DND-41 (cell line): ENCODE measurements at regions not wholly inside any gene's neighbourhood (a gene's known extent, or its start where the extent isn't known, plus 50 kb on each side); places are given as distances from the start of the nearest gene placed in this dataset.

ENCODE experiments used
- ATAC-seq: fragments of 200-7000 bp; cut with Tn5 transposase; 3 replicates; pipeline ENCODE4 v1.9.1; 2021; ENCODE audit warnings: low read depth; ENCODE audit not compliant: insufficient read depth
- DNase-seq: peaks from one replicate; pipeline ENCODE4 v3.0.0-alpha.2; 2020
- H2AFZ ChIP-seq: 2 replicates; pipeline ENCODE4 v1.6.0; 2012; ENCODE audit warnings: low read depth, low read length
- H3K27ac ChIP-seq: 2 replicates; pipeline ENCODE4 v1.5.1; 2012; ENCODE audit warnings: low read length, inconsistent platforms
- H3K27me3 ChIP-seq: fragments of 200-600 bp; sonication (generic); 2 replicates; pipeline ENCODE4 v1.6.0; 2012; ENCODE audit warnings: low read length, mild to moderate bottlenecking, inconsistent platforms; ENCODE audit not compliant: insufficient read depth, poor library complexity
- H3K36me3 ChIP-seq: 2 replicates; pipeline ENCODE4 v1.5.1; 2012; ENCODE audit warnings: low read length, inconsistent platforms; ENCODE audit not compliant: insufficient read depth
- H3K4me1 ChIP-seq: 2 replicates; pipeline ENCODE4 v1.5.1; 2012; ENCODE audit warnings: mild to moderate bottlenecking, low read length; ENCODE audit not compliant: insufficient read depth
- H3K4me2 ChIP-seq: 2 replicates; pipeline ENCODE4 v1.6.0; 2012; ENCODE audit warnings: mild to moderate bottlenecking, moderate library complexity, low read length, inconsistent platforms; ENCODE audit not compliant: insufficient read depth
- H3K4me3 ChIP-seq, 2 experiments: fragments of 200-600 bp in 1 of 2; shearing (Covaris generic) in 1 of 2; 2 replicates each; pipeline ENCODE4 v1.5.1; 2012 to 2016; ENCODE audit warnings: inconsistent platforms in 2 of 2, low read length in 2 of 2, mild to moderate bottlenecking in 2 of 2, low read depth in 1 of 2, moderate library complexity in 1 of 2
- H3K79me2 ChIP-seq: 2 replicates; pipeline ENCODE4 v1.6.0; 2012; ENCODE audit warnings: low read length, inconsistent platforms; ENCODE audit not compliant: insufficient read depth
- H3K9ac ChIP-seq: 2 replicates; pipeline ENCODE4 v1.6.0; 2012; ENCODE audit warnings: low read depth, mild to moderate bottlenecking, inconsistent platforms, low read length, moderate library complexity
- H3K9me3 ChIP-seq: 2 replicates; pipeline ENCODE4 v1.5.1; 2012; ENCODE audit warnings: low read length, moderate library complexity, mild to moderate bottlenecking, inconsistent platforms; ENCODE audit not compliant: insufficient read depth, severe bottlenecking
- H4K20me1 ChIP-seq: 2 replicates; pipeline ENCODE4 v1.6.0; 2012; ENCODE audit warnings: low read length; ENCODE audit not compliant: insufficient read depth
- EZH2 ChIP-seq: IDR thresholded peaks from 3 replicates; pipeline ENCODE4 v1.6.1; 2012; ENCODE audit warnings: borderline replicate concordance, low read depth, mild to moderate bottlenecking, moderate library complexity, low read length, inconsistent platforms; ENCODE audit not compliant: severe bottlenecking
- TF ChIP-seq, protein P1 (sequence below): IDR thresholded peaks from 2 replicates; pipeline ENCODE4 v1.5.1; 2012; ENCODE audit warnings: borderline replicate concordance, low read length, moderate library complexity, mild to moderate bottlenecking; ENCODE audit not compliant: poor library complexity, severe bottlenecking; ENCODE audit errors: extremely low read depth

DNA sequence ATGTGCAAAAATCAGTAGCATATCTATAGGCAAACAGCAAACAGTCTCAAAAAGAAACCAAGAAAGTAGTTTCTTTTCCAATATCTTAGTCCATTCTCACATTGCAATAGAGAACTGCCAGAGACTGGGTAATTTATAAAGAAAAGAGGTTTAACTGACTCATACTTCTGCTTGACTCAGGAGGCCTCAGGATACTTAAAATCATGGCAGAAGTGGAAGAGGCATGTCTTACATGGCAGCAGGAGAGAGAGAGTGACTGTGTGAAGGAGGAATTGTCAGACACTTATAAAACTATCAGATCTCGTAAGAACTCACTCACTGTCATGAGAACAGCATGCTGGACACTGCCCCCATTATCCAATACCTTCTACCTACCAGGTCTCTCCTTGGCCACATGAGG, 327.9 kb upstream of the EPHA3 start:
- Histone ChIP-seq H3K4me1 (no peaks in the 10 kb centered on the region), H3K27ac (no peak overlapping the region), H2AFZ (no peak overlapping the region), H3K4me2 (no peak overlapping the region), H3K9me3 (no peaks in the 10 kb centered on the region), H3K27me3 (no peaks in the 10 kb centered on the region), H3K9ac (no peak overlapping the region), H3K4me3 (no peak overlapping the region), H3K79me2 (no peaks in the 10 kb centered on the region), H4K20me1 (no peaks in the 10 kb centered on the region), H3K36me3 (no peaks in the 10 kb centered on the region)
- ATAC-seq (no peak), DNase-seq (no peak)
- TF ChIP-seq, protein P1, sequence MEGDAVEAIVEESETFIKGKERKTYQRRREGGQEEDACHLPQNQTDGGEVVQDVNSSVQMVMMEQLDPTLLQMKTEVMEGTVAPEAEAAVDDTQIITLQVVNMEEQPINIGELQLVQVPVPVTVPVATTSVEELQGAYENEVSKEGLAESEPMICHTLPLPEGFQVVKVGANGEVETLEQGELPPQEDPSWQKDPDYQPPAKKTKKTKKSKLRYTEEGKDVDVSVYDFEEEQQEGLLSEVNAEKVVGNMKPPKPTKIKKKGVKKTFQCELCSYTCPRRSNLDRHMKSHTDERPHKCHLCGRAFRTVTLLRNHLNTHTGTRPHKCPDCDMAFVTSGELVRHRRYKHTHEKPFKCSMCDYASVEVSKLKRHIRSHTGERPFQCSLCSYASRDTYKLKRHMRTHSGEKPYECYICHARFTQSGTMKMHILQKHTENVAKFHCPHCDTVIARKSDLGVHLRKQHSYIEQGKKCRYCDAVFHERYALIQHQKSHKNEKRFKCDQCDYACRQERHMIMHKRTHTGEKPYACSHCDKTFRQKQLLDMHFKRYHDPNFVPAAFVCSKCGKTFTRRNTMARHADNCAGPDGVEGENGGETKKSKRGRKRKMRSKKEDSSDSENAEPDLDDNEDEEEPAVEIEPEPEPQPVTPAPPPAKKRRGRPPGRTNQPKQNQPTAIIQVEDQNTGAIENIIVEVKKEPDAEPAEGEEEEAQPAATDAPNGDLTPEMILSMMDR = no peak
- TF ChIP-seq EZH2 = no peak

DNA sequence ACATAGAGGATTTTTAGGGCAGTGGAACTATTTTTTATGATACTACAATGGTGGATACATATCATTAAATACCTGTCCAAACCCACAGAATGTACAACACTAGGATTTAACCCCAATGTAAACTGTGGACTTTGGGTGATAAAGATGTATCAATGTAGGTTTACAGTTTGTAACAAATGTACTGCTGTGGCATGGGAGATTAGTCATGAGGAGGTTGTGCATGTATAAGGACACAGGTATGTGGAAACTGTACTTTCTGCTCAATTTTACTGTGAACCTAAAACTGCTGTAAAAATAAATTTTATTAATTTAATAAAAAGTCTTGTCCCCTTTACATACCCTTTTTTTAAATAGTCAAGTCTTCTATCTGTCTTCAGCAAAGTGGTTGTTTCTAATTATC, 322.5 kb upstream of the EPHA3 start:
- Histone ChIP-seq H3K9ac (no peak overlapping the region), H3K4me2 (no peak overlapping the region), H4K20me1 (no peaks in the 10 kb centered on the region), H3K79me2 (no peaks in the 10 kb centered on the region), H2AFZ (no peak overlapping the region), H3K36me3 (no peaks in the 10 kb centered on the region), H3K27ac (no peak overlapping the region), H3K9me3 (no peaks in the 10 kb centered on the region), H3K4me1 (no peaks in the 10 kb centered on the region), H3K27me3 (no peaks in the 10 kb centered on the region), H3K4me3 (no peak overlapping the region)
- ATAC-seq (no peak), DNase-seq (no peak)
- TF ChIP-seq, protein P1 = no peak
- TF ChIP-seq EZH2 = no peak

DNA sequence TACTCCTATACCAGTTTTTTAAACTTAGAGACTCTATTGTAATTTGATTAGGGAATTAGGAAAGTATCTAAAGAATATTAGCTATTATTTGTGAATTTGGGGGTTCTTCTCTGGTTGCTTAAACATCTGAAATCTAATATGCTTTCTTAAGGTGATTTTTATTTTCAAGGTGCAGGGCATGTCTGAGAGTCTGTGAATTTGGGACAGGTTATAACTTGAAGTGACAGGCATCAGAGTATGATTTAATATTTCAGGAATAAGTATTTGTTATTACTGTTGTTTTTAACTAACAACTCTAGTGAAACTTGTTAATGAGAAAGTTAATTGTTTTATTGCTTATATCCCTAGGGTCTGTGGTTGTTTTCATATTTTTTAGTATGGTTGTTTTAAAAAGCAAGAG, 321.6 kb upstream of the EPHA3 start:
- Histone ChIP-seq H3K9me3 (no peaks in the 10 kb centered on the region), H3K27ac (no peak overlapping the region), H3K4me2 (no peak overlapping the region), H3K4me3 (no peak overlapping the region), H4K20me1 (no peaks in the 10 kb centered on the region), H3K27me3 (no peaks in the 10 kb centered on the region), H3K36me3 (no peaks in the 10 kb centered on the region), H2AFZ (no peak overlapping the region), H3K4me1 (no peaks in the 10 kb centered on the region), H3K9ac (no peak overlapping the region), H3K79me2 (no peaks in the 10 kb centered on the region)
- DNase-seq (no peak), ATAC-seq (no peak)
- TF ChIP-seq EZH2 = no peak
- TF ChIP-seq, protein P1 = no peak

DNA sequence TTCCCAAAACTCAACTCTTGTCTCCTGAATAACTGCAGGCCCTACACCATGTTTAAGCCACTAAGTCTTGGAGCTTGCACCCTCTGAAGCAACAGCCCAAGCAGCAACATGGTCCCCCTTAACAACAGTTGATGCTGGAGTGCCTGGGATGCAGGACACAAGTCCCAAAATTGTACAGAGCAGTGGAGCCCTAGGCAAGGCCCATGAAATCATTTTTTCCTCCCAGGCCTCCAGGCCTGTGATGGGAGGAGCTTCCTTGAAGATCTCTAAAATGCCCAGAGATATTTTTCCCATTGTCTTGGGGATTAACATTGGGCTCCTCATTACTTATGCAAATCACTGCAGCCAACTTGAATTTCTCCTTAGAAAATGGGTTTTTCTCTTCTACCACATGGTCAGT, 311.9 kb upstream of the EPHA3 start:
- Histone ChIP-seq H2AFZ (no peak overlapping the region), H3K9me3 (peaks cover 10% of the 10 kb centered on the region), H3K79me2 (no peaks in the 10 kb centered on the region), H3K27ac (no peak overlapping the region), H3K27me3 (no peaks in the 10 kb centered on the region), H3K4me3 (no peak overlapping the region), H3K9ac (no peak overlapping the region), H4K20me1 (no peaks in the 10 kb centered on the region), H3K4me2 (no peak overlapping the region), H3K36me3 (no peaks in the 10 kb centered on the region), H3K4me1 (no peaks in the 10 kb centered on the region)
- DNase-seq (no peak), ATAC-seq (no peak)
- TF ChIP-seq EZH2 = no peak
- TF ChIP-seq, protein P1 = no peak
